ENCODE measurements at regions not wholly inside any gene's neighbourhood (a gene's known extent, or its start where the extent isn't known, plus 50 kb on each side); places are given as distances from the start of the nearest gene placed in this dataset.

- H4K5ac ChIP-seq (ENCODE audit: low read depth, low read length): no peak overlapping the region
Observed at GRCh38 chr2:65802298-65802942, 370.0 kb upstream of the SPRED2 start.

More at GRCh38 chr2:65802298-65802942, 370.0 kb upstream of the SPRED2 start:
- dilution Hi-C loops (cut with HindIII; ENCODE audit: low sequenced_read_pairs, unreplicated experiment): no loop called here
- no peak overlapping the region for H3K23ac ChIP-seq (ENCODE audit: low read depth, low read length)
- H2AK5ac ChIP-seq (ENCODE audit: low read depth, low read length): no peak overlapping the region
- H3K9me1 ChIP-seq (ENCODE audit: insufficient read depth, low read length): no peaks in the 10 kb centered on the region
- H4K91ac ChIP-seq (ENCODE audit: insufficient read depth, low read depth, low read length): no peak overlapping the region
- no peak for DNase-seq
- no peak overlapping the region for H3K4me2 ChIP-seq (ENCODE audit: low read depth, low read length)
- no peaks in the 10 kb centered on the region for H3K4me1 ChIP-seq (ENCODE audit: control insufficient read depth, insufficient read depth, low read length)
- intact Hi-C loops (cut with micrococcal nuclease): no loop called here
- H2BK5ac ChIP-seq (ENCODE audit: low read depth, low read length, poor library complexity, severe bottlenecking): no peak overlapping the region
- H3K27ac ChIP-seq (ENCODE audit: insufficient read depth, low read length): no peak overlapping the region
- no peaks in the 10 kb centered on the region for H4K20me1 ChIP-seq (ENCODE audit: insufficient read depth, low read length)
- no peak overlapping the region for H2BK15ac ChIP-seq (ENCODE audit: low read depth, low read length)
- no peak for ATAC-seq (ENCODE audit: low read depth)
- no peak overlapping the region for H2BK20ac ChIP-seq (ENCODE audit: low read depth, low read length)
- no peak overlapping the region for H3K56ac ChIP-seq (ENCODE audit: extremely low read depth, insufficient read depth, low read length)
- H3K9ac ChIP-seq (ENCODE audit: low read depth, low read length): no peak overlapping the region
- H2AFZ ChIP-seq (replicated peaks; ENCODE audit: low read length, poor library complexity): no peak overlapping the region
- H3K18ac ChIP-seq (ENCODE audit: low read depth, low read length): no peak overlapping the region
- no peaks in the 10 kb centered on the region for H3K9me3 ChIP-seq (ENCODE audit: control insufficient read depth, insufficient read depth, low read length)
- H3K27me3 ChIP-seq (ENCODE audit: control insufficient read depth, insufficient read depth, low read length): peaks cover 2% of the 10 kb centered on the region; the same call in 1 of the 2 replicates
- no peak overlapping the region for H3K14ac ChIP-seq (replicated peaks; ENCODE audit: low read depth, low read length)
- no TSS peak for BruUV-seq (replicated peaks)
- no peak overlapping the region for H2AK9ac ChIP-seq (replicated peaks; ENCODE audit: low read depth, low read length, poor library complexity)
- CTCF ChIA-PET: no interaction called here
- in situ Hi-C loops (cut with MboI; ENCODE audit: low sequenced_read_pairs): no loop called here
- 80% methylated on average over 1 of the region's 6 CpGs; no CpG with 5 or more reads in 1 of the 2 experiments for WGBS, 2 experiments (ENCODE audit: extremely low coverage in 2 of 2, insufficient read length in 1 of 2)
- no peak overlapping the region for H3K4me3 ChIP-seq (ENCODE audit: insufficient read depth, low read depth, low read length)
- no peak overlapping the region for H2BK120ac ChIP-seq (ENCODE audit: low read depth, low read length)
- POLR2A ChIA-PET (ENCODE audit: unreplicated experiment): no interaction called here
- TF ChIP-seq CHD1 (IDR thresholded peaks at IDR 0.05; ENCODE audit: low read depth, low read length): no peak
- H3K79me1 ChIP-seq (ENCODE audit: low read depth in 1 of 2, low read length in 2 of 2): no peaks in the 10 kb centered on the region
- H3K4ac ChIP-seq (ENCODE audit: low read depth, low read length): no peak overlapping the region
- H3K36me3 ChIP-seq (ENCODE audit: control insufficient read depth, insufficient read depth, low read length): no peaks in the 10 kb centered on the region
- H4K8ac ChIP-seq (ENCODE audit: low read depth in 2 of 2, low read length in 2 of 2): no peak overlapping the region

All from IMR-90 (cell line).